ENCODE measurements at regions not wholly inside any gene's neighbourhood (a gene's known extent, or its start where the extent isn't known, plus 50 kb on each side); places are given as distances from the start of the nearest gene placed in this dataset.

DNA sequence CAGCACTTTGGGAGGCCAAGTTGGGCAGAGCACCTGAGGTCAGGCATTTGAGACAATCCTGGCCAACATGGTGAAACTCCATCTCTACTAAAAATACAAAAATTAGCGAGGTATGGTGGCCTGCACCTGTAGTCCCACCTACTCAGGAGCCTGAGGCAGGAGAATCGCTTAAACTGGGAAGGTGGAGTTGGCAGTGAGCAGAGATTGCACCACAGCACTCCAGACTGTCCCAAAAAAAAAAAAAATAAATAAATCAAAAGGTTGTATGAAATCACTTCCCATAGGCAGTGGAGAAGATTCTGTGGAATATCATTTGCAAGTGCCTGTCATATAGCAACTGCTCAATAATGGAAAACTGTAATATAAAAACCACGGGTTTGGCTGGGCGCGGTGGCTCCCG lies 65.1 kb upstream of the SERBP1 start:
- no peaks in the 10 kb centered on the region for H4K20me1 ChIP-seq (ENCODE audit: control insufficient read depth, extremely low read depth, insufficient read depth, low read length)
- no peak overlapping the region for H3K4me3 ChIP-seq (ENCODE audit: control insufficient read depth in 2 of 3, extremely low read depth in 1 of 3, insufficient read depth in 2 of 3, low read depth in 1 of 3, low read length in 3 of 3)
- no peak for DNase-seq (ENCODE audit: low read depth, low spot score)
- H3K4me1 ChIP-seq (ENCODE audit: control insufficient read depth, extremely low read depth, insufficient read depth, low read length), result no peaks in the 10 kb centered on the region
- H3K9ac ChIP-seq (ENCODE audit: control insufficient read depth, extremely low read depth, insufficient read depth, low read length), result no peak overlapping the region
- no peak overlapping the region for H3K4me2 ChIP-seq (ENCODE audit: control insufficient read depth, extremely low read depth, insufficient read depth, low read depth, low read length)
- no peak overlapping the region for H3K27ac ChIP-seq (ENCODE audit: control insufficient read depth, insufficient read depth, low read length)
- H3K79me2 ChIP-seq (ENCODE audit: control insufficient read depth, insufficient read depth, low read length), result no peaks in the 10 kb centered on the region
- H3K9me3 ChIP-seq (ENCODE audit: control insufficient read depth, low read depth, low read length), result no peaks in the 10 kb centered on the region
- no peaks in the 10 kb centered on the region for H3K36me3 ChIP-seq (ENCODE audit: control insufficient read depth in 2 of 2, extremely low read depth in 1 of 2, insufficient read depth in 2 of 2, low read length in 2 of 2)
- dilution Hi-C loops (cut with MboI; ENCODE audit: extremely low pct_ligation_motif_present, low sequenced_read_pairs), result no loop called here
- FAIRE-seq, result no peak
- H2AFZ ChIP-seq (ENCODE audit: control insufficient read depth, low read length), result no peak overlapping the region
- H3K27me3 ChIP-seq (ENCODE audit: control insufficient read depth, extremely low read depth, insufficient read depth, low read length), result no peaks in the 10 kb centered on the region
- TF ChIP-seq EZH2 (IDR thresholded peaks at IDR 0.05; ENCODE audit: low read length) (no peak), CTCF (optimal IDR thresholded peaks at IDR 0.05 in 1 of 3, IDR thresholded peaks at IDR 0.05 in 1 of 3, conservative IDR thresholded peaks at IDR 0.05 in 1 of 3; ENCODE audit: extremely low read depth in 1 of 3, insufficient read depth in 2 of 3, low read length in 3 of 3) (no peak)
- H3K9me1 ChIP-seq (ENCODE audit: control insufficient read depth, extremely low read depth, insufficient read depth, low read length), result no peaks in the 10 kb centered on the region

DNA sequence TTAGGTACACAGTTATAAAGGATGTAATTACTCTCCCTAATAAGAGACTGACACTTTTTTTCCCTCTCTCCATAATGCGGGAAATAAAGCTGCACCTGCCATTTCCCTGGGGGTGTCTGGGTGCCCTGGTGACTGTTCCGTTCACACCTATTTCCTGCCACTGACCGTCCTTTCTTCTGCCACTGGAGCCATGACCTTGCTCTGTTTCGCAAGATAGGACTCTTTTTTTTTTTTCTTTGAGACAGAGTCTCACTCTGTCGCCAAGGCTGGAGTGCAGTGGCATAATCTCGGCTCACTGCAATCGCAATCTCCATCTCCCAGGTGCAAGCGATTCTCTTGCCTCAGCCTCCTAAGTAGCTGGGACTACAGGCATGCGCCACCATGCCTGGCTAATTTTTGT lies 66.1 kb upstream of the SERBP1 start:
- no peak for TF ChIP-seq CTCF (optimal IDR thresholded peaks at IDR 0.05 in 1 of 3, IDR thresholded peaks at IDR 0.05 in 1 of 3, conservative IDR thresholded peaks at IDR 0.05 in 1 of 3; ENCODE audit: extremely low read depth in 1 of 3, insufficient read depth in 2 of 3, low read length in 3 of 3)
- TF ChIP-seq EZH2 (IDR thresholded peaks at IDR 0.05; ENCODE audit: low read length), result no peak
- no peak for FAIRE-seq

More for the DNA sequence above, 66.1 kb upstream of the SERBP1 start:
- Histone ChIP-seq H3K79me2 (ENCODE audit: control insufficient read depth, insufficient read depth, low read length) (no peaks in the 10 kb centered on the region), H4K20me1 (ENCODE audit: control insufficient read depth, extremely low read depth, insufficient read depth, low read length) (no peaks in the 10 kb centered on the region), H3K27ac (ENCODE audit: control insufficient read depth, insufficient read depth, low read length) (no peak overlapping the region), H3K36me3 (ENCODE audit: control insufficient read depth in 2 of 2, extremely low read depth in 1 of 2, insufficient read depth in 2 of 2, low read length in 2 of 2) (no peaks in the 10 kb centered on the region), H2AFZ (ENCODE audit: control insufficient read depth, low read length) (no peak overlapping the region), H3K9ac (ENCODE audit: control insufficient read depth, extremely low read depth, insufficient read depth, low read length) (no peak overlapping the region), H3K27me3 (ENCODE audit: control insufficient read depth, extremely low read depth, insufficient read depth, low read length) (no peaks in the 10 kb centered on the region), H3K4me2 (ENCODE audit: control insufficient read depth, extremely low read depth, insufficient read depth, low read depth, low read length) (no peak overlapping the region), H3K4me3 (ENCODE audit: control insufficient read depth in 2 of 3, extremely low read depth in 1 of 3, insufficient read depth in 2 of 3, low read depth in 1 of 3, low read length in 3 of 3) (no peak overlapping the region), H3K9me1 (ENCODE audit: control insufficient read depth, extremely low read depth, insufficient read depth, low read length) (no peaks in the 10 kb centered on the region), H3K9me3 (ENCODE audit: control insufficient read depth, low read depth, low read length) (no peaks in the 10 kb centered on the region), H3K4me1 (ENCODE audit: control insufficient read depth, extremely low read depth, insufficient read depth, low read length) (no peaks in the 10 kb centered on the region)
- dilution Hi-C loops (cut with MboI; ENCODE audit: extremely low pct_ligation_motif_present, low sequenced_read_pairs), result no loop called here
- no peak for DNase-seq (ENCODE audit: low read depth, low spot score)

All from keratinocyte (primary cell).